Keratinocyte (primary cell): ENCODE measurements at regions not wholly inside any gene's neighbourhood (a gene's known extent, or its start where the extent isn't known, plus 50 kb on each side); places are given as distances from the start of the nearest gene placed in this dataset.

ENCODE experiments used
- DNase-seq: peaks from one replicate; pipeline ENCODE4 v3.0.0-alpha.2; 2011; ENCODE audit warnings: low read depth, missing footprints, low spot score
- FAIRE-seq: peaks from 2 replicates; lab custom pipeline; 2011; peaks lifted over from hg19 to GRCh38; lab: Jason Lieb, UNC
- H2AFZ ChIP-seq: 2 replicates; pipeline ENCODE4 v1.6.0; 2012; ENCODE audit warnings: low read length, control low read depth, inconsistent platforms; ENCODE audit not compliant: control insufficient read depth
- H3K27ac ChIP-seq: 2 replicates; pipeline ENCODE4 v1.5.1; 2011; ENCODE audit warnings: low read length; ENCODE audit not compliant: control insufficient read depth, insufficient read depth
- H3K27me3 ChIP-seq: 3 replicates; pipeline ENCODE4 v1.6.0; 2011; ENCODE audit warnings: low read length; ENCODE audit not compliant: control insufficient read depth, insufficient read depth; ENCODE audit errors: extremely low read depth
- H3K36me3 ChIP-seq, 2 experiments: 2 replicates in 1 of 2; 3 replicates in 1 of 2; pipeline ENCODE4 v1.5.1; 2011; ENCODE audit warnings: low read length in 2 of 2, mild to moderate bottlenecking in 1 of 2; ENCODE audit not compliant: control insufficient read depth in 2 of 2, insufficient read depth in 2 of 2; ENCODE audit errors: extremely low read depth in 1 of 2
- H3K4me1 ChIP-seq: 3 replicates; pipeline ENCODE4 v1.5.1; 2011; ENCODE audit warnings: low read length; ENCODE audit not compliant: control insufficient read depth, insufficient read depth; ENCODE audit errors: extremely low read depth
- H3K4me2 ChIP-seq: 3 replicates; pipeline ENCODE4 v1.6.0; 2011; ENCODE audit warnings: low read depth, low read length; ENCODE audit not compliant: control insufficient read depth, insufficient read depth; ENCODE audit errors: extremely low read depth
- H3K4me3 ChIP-seq, 3 experiments: fragments of 200-600 bp in 1 of 3; sonication (generic) in 1 of 3; 2 replicates in 2 of 3; 3 replicates in 1 of 3; pipeline ENCODE4 v1.5.1; 2011 to 2016; ENCODE audit warnings: low read length in 3 of 3, mild to moderate bottlenecking in 3 of 3, control low read depth in 2 of 3, inconsistent platforms in 1 of 3, low read depth in 1 of 3, mixed read lengths in 1 of 3, mixed run types in 1 of 3, moderate library complexity in 1 of 3; ENCODE audit not compliant: control insufficient read depth in 2 of 3, insufficient read depth in 2 of 3; ENCODE audit errors: extremely low read depth in 1 of 3
- H3K79me2 ChIP-seq: 2 replicates; pipeline ENCODE4 v1.6.0; 2012; ENCODE audit warnings: low read length; ENCODE audit not compliant: control insufficient read depth, insufficient read depth
- H3K9ac ChIP-seq: 3 replicates; pipeline ENCODE4 v1.6.0; 2011; ENCODE audit warnings: low read length; ENCODE audit not compliant: control insufficient read depth, insufficient read depth; ENCODE audit errors: extremely low read depth
- H3K9me1 ChIP-seq: 3 replicates; pipeline ENCODE4 v1.6.0; 2011; ENCODE audit warnings: low read length; ENCODE audit not compliant: control insufficient read depth, insufficient read depth; ENCODE audit errors: extremely low read depth
- H3K9me3 ChIP-seq: 2 replicates; pipeline ENCODE4 v1.5.1; 2012; ENCODE audit warnings: low read depth, low read length; ENCODE audit not compliant: control insufficient read depth
- H4K20me1 ChIP-seq: 3 replicates; pipeline ENCODE4 v1.6.0; 2011; ENCODE audit warnings: low read length; ENCODE audit not compliant: control insufficient read depth, insufficient read depth; ENCODE audit errors: extremely low read depth
- EZH2 ChIP-seq: IDR thresholded peaks from one replicate; pipeline ENCODE4 v1.6.1; 2012; ENCODE audit warnings: inconsistent platforms, mild to moderate bottlenecking, low read length, moderate library complexity
- dilution Hi-C: fragments of 300-500 bp; cut with MboI; formaldehyde crosslinking; loops from one replicate; pipeline ENCODE4 v1.7.0; 2020; ENCODE audit warnings: low sequenced_read_pairs; ENCODE audit not compliant: extremely low pct_ligation_motif_present
- TF ChIP-seq, protein P1 (sequence below), 3 experiments: IDR thresholded peaks in 1 of 3; conservative IDR thresholded peaks in 1 of 3; optimal IDR thresholded peaks in 1 of 3; 2 replicates in 2 of 3; 3 replicates in 1 of 3; pipeline versions ENCODE3 to v1.5.1; 2011; ENCODE audit warnings: low read length in 3 of 3, mild to moderate bottlenecking in 3 of 3, moderate library complexity in 2 of 3, control low read depth in 1 of 3, inconsistent platforms in 1 of 3; ENCODE audit not compliant: insufficient read depth in 2 of 3; ENCODE audit errors: extremely low read depth in 1 of 3

DNA sequence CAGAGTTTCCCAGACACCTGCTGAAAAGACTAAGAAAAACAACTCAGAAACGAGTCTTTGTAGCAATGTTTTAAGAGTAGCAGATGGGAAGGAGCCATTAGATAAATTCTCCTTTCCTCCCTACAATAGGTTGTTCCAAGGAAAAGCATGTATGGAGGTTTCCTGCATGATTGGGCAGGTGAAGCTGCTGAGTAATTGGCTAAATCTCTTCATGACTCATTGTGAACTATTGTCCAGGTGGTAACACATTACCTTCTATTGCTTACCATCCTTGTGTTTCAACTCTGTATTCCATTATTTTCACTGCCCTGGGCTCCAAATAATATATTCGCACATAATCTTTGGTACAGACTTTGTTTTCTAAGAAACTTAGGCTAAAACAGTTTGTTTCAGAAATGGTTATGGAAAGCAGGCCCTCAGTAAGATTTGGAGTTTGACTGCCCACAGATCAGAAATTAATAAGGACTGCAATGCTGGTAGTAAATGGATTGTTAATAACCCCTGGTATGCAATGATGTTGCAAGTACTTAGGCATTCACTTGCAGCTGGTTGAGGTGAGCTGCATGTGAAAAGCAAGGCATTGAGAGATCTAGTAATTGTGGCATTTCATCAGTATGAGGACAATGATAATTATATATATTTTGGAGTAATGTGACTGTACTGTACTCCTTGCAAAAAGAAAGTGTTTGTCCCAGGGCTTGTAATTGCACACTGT lies 281.4 kb upstream of the VLDLR start:
- FAIRE-seq = peak; percentile 98
- Histone ChIP-seq H3K27me3 (no peaks in the 10 kb centered on the region), H2AFZ (peak overlapping the region; percentile 60), H3K9ac (no peak overlapping the region), H3K4me2 (peak overlapping the region; percentile 73), H3K79me2 (no peaks in the 10 kb centered on the region), H3K9me3 (no peaks in the 10 kb centered on the region), H3K9me1 (no peaks in the 10 kb centered on the region), H3K36me3 (no peaks in the 10 kb centered on the region), H4K20me1 (no peaks in the 10 kb centered on the region), H3K4me1 (peaks cover 16% of the 10 kb centered on the region), H3K27ac (peak overlapping the region; percentile 45), H3K4me3 (peak overlapping the region in 2 of 3 experiments; percentile 13 to 39)
- dilution Hi-C loops = no loop called here
- TF ChIP-seq, protein P1, sequence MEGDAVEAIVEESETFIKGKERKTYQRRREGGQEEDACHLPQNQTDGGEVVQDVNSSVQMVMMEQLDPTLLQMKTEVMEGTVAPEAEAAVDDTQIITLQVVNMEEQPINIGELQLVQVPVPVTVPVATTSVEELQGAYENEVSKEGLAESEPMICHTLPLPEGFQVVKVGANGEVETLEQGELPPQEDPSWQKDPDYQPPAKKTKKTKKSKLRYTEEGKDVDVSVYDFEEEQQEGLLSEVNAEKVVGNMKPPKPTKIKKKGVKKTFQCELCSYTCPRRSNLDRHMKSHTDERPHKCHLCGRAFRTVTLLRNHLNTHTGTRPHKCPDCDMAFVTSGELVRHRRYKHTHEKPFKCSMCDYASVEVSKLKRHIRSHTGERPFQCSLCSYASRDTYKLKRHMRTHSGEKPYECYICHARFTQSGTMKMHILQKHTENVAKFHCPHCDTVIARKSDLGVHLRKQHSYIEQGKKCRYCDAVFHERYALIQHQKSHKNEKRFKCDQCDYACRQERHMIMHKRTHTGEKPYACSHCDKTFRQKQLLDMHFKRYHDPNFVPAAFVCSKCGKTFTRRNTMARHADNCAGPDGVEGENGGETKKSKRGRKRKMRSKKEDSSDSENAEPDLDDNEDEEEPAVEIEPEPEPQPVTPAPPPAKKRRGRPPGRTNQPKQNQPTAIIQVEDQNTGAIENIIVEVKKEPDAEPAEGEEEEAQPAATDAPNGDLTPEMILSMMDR (optimal IDR thresholded peaks at IDR 0.05 in 1 of 3, IDR thresholded peaks at IDR 0.05 in 1 of 3, conservative IDR thresholded peaks at IDR 0.05 in 1 of 3; ENCODE audit: extremely low read depth in 1 of 3, insufficient read depth in 2 of 3, low read length in 3 of 3) = no peak
- TF ChIP-seq EZH2 = no peak
- peak; percentile 59 for DNase-seq

DNA sequence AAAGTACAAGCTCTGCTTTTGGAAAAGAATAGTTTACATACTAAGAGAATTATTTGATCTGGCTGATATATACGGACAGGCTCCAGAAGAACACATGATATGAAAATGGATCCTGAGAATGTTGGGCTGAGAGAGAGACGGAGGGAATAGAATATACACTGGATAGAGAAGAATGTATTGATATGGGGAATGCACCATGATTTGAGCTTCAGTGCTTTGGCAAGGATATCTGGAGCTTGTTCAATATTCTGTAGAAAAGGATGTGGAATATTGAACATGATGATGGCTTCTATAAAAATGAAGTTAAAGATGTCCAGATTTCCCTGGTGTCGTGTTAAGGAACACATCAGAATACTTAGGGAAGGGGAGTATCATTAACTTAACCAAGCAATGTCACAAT lies 280.5 kb upstream of the VLDLR start:
- peaks cover 16% of the 10 kb centered on the region for H3K4me1 ChIP-seq
- dilution Hi-C loops = no loop called here
- H3K27me3 ChIP-seq = no peaks in the 10 kb centered on the region
- no peak overlapping the region for H3K27ac ChIP-seq
- H3K79me2 ChIP-seq = no peaks in the 10 kb centered on the region
- H2AFZ ChIP-seq = no peak overlapping the region
- TF ChIP-seq EZH2 = no peak
- TF ChIP-seq, protein P1 (optimal IDR thresholded peaks at IDR 0.05 in 1 of 3, IDR thresholded peaks at IDR 0.05 in 1 of 3, conservative IDR thresholded peaks at IDR 0.05 in 1 of 3; ENCODE audit: extremely low read depth in 1 of 3, insufficient read depth in 2 of 3, low read length in 3 of 3) = no peak
- H3K36me3 ChIP-seq = no peaks in the 10 kb centered on the region
- H4K20me1 ChIP-seq = no peaks in the 10 kb centered on the region
- H3K9me3 ChIP-seq = no peaks in the 10 kb centered on the region
- H3K9ac ChIP-seq = no peak overlapping the region
- no peak for DNase-seq
- FAIRE-seq = peak; percentile 53
- no peak overlapping the region for H3K4me2 ChIP-seq
- no peaks in the 10 kb centered on the region for H3K9me1 ChIP-seq
- H3K4me3 ChIP-seq = no peak overlapping the region
